ENCODE measurements at regions not wholly inside any gene's neighbourhood (a gene's known extent, or its start where the extent isn't known, plus 50 kb on each side); places are given as distances from the start of the nearest gene placed in this dataset.

GRCh38 chr4:149279776-149280175, 535.9 kb downstream of the IQCM start:
- TF ChIP-seq CTCF (IDR thresholded peaks at IDR 0.05; ENCODE audit: insufficient read depth, low read length) = no peak
- DNase-seq (ENCODE audit: low read depth) = no peak
- H3K4me3 ChIP-seq (ENCODE audit: low read depth, low read length) = no peak overlapping the region

- TF ChIP-seq CTCF (IDR thresholded peaks at IDR 0.05; ENCODE audit: insufficient read depth, low read length) = no peak
- DNase-seq (ENCODE audit: low read depth) = no peak
- H3K4me3 ChIP-seq (ENCODE audit: low read depth, low read length) = no peak overlapping the region
Observed at GRCh38 chr4:149279331-149279730, 536.3 kb downstream of the IQCM start.

- no peak for TF ChIP-seq CTCF (IDR thresholded peaks at IDR 0.05; ENCODE audit: insufficient read depth, low read length)
- DNase-seq (ENCODE audit: low read depth) = no peak
Observed at GRCh38 chr4:149277705-149278104, 537.9 kb downstream of the IQCM start.

GRCh38 chr4:149269835-149270234, 545.8 kb downstream of the IQCM start:
- no peak for DNase-seq (ENCODE audit: low read depth)
- no peak overlapping the region for H3K4me3 ChIP-seq (ENCODE audit: low read depth, low read length)

More at GRCh38 chr4:149277705-149278104, 537.9 kb downstream of the IQCM start:
- H3K4me3 ChIP-seq (ENCODE audit: low read depth, low read length) = no peak overlapping the region

GRCh38 chr4:149266301-149266700, 549.3 kb downstream of the IQCM start:
- no peak overlapping the region for H3K4me3 ChIP-seq (ENCODE audit: low read depth, low read length)
- no peak for DNase-seq (ENCODE audit: low read depth)
- TF ChIP-seq CTCF (IDR thresholded peaks at IDR 0.05; ENCODE audit: insufficient read depth, low read length) = no peak

More at GRCh38 chr4:149269835-149270234, 545.8 kb downstream of the IQCM start:
- TF ChIP-seq CTCF (IDR thresholded peaks at IDR 0.05; ENCODE audit: insufficient read depth, low read length) = no peak

GRCh38 chr4:149265645-149266044, 550.0 kb downstream of the IQCM start:
- DNase-seq (ENCODE audit: low read depth) = no peak
- TF ChIP-seq CTCF (IDR thresholded peaks at IDR 0.05; ENCODE audit: insufficient read depth, low read length) = no peak
- no peak overlapping the region for H3K4me3 ChIP-seq (ENCODE audit: low read depth, low read length)

GRCh38 chr4:149264093-149264733, 551.4 kb downstream of the IQCM start:
- DNase-seq (ENCODE audit: low read depth) = peak; percentile 58
- H3K4me3 ChIP-seq (ENCODE audit: low read depth, low read length) = no peak overlapping the region
- peak; percentile 70 for TF ChIP-seq CTCF (IDR thresholded peaks at IDR 0.05; ENCODE audit: insufficient read depth, low read length)

Data from fibroblast of the aortic adventitia (primary cell).